ENCODE measurements at regions not wholly inside any gene's neighbourhood (a gene's known extent, or its start where the extent isn't known, plus 50 kb on each side); places are given as distances from the start of the nearest gene placed in this dataset.

DNA sequence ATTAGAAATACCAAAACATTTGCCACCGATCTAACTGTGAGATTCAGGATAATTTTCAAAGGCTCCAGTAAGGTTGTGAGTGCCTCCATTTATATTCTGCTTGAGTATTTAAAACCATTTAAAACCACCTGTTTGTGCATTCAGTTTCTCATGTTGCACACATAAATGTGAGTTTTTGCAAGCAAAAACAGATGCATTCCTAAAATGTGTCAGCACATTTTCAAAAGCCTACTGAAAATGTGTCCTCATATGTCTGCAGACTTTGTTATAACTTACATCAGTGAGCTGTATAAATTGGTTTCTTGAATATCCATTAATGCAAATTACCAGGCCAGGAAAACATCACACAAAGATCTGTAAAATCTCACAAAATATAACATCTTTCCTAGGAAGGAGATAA, 676.6 kb upstream of the EPHA7 start:
- TF ChIP-seq, protein P1, sequence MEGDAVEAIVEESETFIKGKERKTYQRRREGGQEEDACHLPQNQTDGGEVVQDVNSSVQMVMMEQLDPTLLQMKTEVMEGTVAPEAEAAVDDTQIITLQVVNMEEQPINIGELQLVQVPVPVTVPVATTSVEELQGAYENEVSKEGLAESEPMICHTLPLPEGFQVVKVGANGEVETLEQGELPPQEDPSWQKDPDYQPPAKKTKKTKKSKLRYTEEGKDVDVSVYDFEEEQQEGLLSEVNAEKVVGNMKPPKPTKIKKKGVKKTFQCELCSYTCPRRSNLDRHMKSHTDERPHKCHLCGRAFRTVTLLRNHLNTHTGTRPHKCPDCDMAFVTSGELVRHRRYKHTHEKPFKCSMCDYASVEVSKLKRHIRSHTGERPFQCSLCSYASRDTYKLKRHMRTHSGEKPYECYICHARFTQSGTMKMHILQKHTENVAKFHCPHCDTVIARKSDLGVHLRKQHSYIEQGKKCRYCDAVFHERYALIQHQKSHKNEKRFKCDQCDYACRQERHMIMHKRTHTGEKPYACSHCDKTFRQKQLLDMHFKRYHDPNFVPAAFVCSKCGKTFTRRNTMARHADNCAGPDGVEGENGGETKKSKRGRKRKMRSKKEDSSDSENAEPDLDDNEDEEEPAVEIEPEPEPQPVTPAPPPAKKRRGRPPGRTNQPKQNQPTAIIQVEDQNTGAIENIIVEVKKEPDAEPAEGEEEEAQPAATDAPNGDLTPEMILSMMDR (IDR thresholded peaks at IDR 0.05): no peak
- no peak for TF ChIP-seq EZH2 (IDR thresholded peaks at IDR 0.05; ENCODE audit: borderline replicate concordance, insufficient read depth, low read depth, low read length, poor library complexity, severe bottlenecking)

Data from B cell (primary cell).